ENCODE measurements at regions not wholly inside any gene's neighbourhood (a gene's known extent, or its start where the extent isn't known, plus 50 kb on each side); places are given as distances from the start of the nearest gene placed in this dataset.

DNA sequence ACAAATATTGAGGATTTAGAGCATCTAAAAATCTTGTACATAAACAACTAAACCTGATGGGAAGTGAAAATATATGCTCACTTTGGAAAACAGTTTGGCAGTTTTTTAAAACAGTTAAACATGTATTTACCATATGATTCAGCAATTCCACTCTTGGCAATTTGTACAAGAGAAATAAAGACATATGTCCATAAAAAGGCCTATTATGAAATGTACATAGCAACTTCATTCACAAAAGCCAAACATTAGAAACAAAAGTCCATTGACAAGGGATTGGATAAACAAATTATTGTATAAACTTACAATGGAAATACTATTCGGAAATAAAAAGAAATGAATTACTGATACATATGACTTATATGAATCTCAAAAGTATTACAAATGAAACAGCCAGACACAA lies 196.2 kb upstream of the SLC24A2 start (continued):
- TF ChIP-seq, protein P1, sequence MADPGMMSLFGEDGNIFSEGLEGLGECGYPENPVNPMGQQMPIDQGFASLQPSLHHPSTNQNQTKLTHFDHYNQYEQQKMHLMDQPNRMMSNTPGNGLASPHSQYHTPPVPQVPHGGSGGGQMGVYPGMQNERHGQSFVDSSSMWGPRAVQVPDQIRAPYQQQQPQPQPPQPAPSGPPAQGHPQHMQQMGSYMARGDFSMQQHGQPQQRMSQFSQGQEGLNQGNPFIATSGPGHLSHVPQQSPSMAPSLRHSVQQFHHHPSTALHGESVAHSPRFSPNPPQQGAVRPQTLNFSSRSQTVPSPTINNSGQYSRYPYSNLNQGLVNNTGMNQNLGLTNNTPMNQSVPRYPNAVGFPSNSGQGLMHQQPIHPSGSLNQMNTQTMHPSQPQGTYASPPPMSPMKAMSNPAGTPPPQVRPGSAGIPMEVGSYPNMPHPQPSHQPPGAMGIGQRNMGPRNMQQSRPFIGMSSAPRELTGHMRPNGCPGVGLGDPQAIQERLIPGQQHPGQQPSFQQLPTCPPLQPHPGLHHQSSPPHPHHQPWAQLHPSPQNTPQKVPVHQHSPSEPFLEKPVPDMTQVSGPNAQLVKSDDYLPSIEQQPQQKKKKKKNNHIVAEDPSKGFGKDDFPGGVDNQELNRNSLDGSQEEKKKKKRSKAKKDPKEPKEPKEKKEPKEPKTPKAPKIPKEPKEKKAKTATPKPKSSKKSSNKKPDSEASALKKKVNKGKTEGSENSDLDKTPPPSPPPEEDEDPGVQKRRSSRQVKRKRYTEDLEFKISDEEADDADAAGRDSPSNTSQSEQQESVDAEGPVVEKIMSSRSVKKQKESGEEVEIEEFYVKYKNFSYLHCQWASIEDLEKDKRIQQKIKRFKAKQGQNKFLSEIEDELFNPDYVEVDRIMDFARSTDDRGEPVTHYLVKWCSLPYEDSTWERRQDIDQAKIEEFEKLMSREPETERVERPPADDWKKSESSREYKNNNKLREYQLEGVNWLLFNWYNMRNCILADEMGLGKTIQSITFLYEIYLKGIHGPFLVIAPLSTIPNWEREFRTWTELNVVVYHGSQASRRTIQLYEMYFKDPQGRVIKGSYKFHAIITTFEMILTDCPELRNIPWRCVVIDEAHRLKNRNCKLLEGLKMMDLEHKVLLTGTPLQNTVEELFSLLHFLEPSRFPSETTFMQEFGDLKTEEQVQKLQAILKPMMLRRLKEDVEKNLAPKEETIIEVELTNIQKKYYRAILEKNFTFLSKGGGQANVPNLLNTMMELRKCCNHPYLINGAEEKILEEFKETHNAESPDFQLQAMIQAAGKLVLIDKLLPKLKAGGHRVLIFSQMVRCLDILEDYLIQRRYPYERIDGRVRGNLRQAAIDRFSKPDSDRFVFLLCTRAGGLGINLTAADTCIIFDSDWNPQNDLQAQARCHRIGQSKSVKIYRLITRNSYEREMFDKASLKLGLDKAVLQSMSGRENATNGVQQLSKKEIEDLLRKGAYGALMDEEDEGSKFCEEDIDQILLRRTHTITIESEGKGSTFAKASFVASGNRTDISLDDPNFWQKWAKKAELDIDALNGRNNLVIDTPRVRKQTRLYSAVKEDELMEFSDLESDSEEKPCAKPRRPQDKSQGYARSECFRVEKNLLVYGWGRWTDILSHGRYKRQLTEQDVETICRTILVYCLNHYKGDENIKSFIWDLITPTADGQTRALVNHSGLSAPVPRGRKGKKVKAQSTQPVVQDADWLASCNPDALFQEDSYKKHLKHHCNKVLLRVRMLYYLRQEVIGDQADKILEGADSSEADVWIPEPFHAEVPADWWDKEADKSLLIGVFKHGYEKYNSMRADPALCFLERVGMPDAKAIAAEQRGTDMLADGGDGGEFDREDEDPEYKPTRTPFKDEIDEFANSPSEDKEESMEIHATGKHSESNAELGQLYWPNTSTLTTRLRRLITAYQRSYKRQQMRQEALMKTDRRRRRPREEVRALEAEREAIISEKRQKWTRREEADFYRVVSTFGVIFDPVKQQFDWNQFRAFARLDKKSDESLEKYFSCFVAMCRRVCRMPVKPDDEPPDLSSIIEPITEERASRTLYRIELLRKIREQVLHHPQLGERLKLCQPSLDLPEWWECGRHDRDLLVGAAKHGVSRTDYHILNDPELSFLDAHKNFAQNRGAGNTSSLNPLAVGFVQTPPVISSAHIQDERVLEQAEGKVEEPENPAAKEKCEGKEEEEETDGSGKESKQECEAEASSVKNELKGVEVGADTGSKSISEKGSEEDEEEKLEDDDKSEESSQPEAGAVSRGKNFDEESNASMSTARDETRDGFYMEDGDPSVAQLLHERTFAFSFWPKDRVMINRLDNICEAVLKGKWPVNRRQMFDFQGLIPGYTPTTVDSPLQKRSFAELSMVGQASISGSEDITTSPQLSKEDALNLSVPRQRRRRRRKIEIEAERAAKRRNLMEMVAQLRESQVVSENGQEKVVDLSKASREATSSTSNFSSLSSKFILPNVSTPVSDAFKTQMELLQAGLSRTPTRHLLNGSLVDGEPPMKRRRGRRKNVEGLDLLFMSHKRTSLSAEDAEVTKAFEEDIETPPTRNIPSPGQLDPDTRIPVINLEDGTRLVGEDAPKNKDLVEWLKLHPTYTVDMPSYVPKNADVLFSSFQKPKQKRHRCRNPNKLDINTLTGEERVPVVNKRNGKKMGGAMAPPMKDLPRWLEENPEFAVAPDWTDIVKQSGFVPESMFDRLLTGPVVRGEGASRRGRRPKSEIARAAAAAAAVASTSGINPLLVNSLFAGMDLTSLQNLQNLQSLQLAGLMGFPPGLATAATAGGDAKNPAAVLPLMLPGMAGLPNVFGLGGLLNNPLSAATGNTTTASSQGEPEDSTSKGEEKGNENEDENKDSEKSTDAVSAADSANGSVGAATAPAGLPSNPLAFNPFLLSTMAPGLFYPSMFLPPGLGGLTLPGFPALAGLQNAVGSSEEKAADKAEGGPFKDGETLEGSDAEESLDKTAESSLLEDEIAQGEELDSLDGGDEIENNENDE (IDR thresholded peaks at IDR 0.05; ENCODE audit: insufficient replicate concordance, low read length), result no peak

Measured in H1 (cell line).